Colonic mucosa (tissue), 4 donors: ENCODE measurements at regions not wholly inside any gene's neighbourhood (a gene's known extent, or its start where the extent isn't known, plus 50 kb on each side); places are given as distances from the start of the nearest gene placed in this dataset.

ENCODE experiments used
- DNase-seq: peaks from one replicate; pipeline ENCODE4 v3.0.0-alpha.2; 2020
- H3K27ac ChIP-seq: fragments of 200-600 bp; one replicate; pipeline ENCODE4 v1.8.0; 2021
- H3K27me3 ChIP-seq: fragments of 200-600 bp; one replicate; pipeline ENCODE4 v1.8.0; 2021
- H3K36me3 ChIP-seq: fragments of 200-600 bp; one replicate; pipeline ENCODE4 v1.8.0; 2021
- H3K4me1 ChIP-seq: fragments of 200-600 bp; one replicate; pipeline ENCODE4 v1.8.0; 2021; ENCODE audit warnings: mild to moderate bottlenecking
- H3K4me3 ChIP-seq: fragments of 200-600 bp; one replicate; pipeline ENCODE4 v1.8.0; 2021
- H3K9ac ChIP-seq, 2 donors: one replicate each; pipeline ENCODE4 v1.7.0; 2013; ENCODE audit warnings: control low read depth in 2 of 2, low read depth in 2 of 2, low read length in 2 of 2
- H3K9me3 ChIP-seq: fragments of 200-600 bp; one replicate; pipeline ENCODE4 v1.8.0; 2021
- CTCF ChIP-seq: fragments of 200-600 bp; IDR thresholded peaks from one replicate; pipeline ENCODE4 v1.8.0; 2022; ENCODE audit warnings: antibody characterized with exemption, mild to moderate bottlenecking
- intact Hi-C: fragments of 100-400 bp; cut with DNase I; formaldehyde crosslinking; loops from one replicate; pipeline ENCODE4 v1.14.1; 2022
- donor health status: healthy.
- donor health status: DM: no; HTN: no; CAD: no.
- donor health status: DM: no; HTN: no; CAD: no.

GRCh38 chr12:127592245-127592644 lies 674.7 kb upstream of the TMEM132C start:
- Histone ChIP-seq H3K27me3 (no peaks in the 10 kb centered on the region), H3K4me1 (no peaks in the 10 kb centered on the region), H3K4me3 (no peak overlapping the region), H3K27ac (no peak overlapping the region), H3K9ac (no peak overlapping the region), H3K36me3 (no peaks in the 10 kb centered on the region), H3K9me3 (no peaks in the 10 kb centered on the region)
- no peak for DNase-seq
- intact Hi-C loops: no loop called here
- TF ChIP-seq CTCF: no peak

- Histone ChIP-seq H3K27me3 (no peaks in the 10 kb centered on the region), H3K36me3 (no peaks in the 10 kb centered on the region), H3K27ac (no peak overlapping the region), H3K4me1 (no peaks in the 10 kb centered on the region), H3K9me3 (no peaks in the 10 kb centered on the region), H3K9ac (no peak overlapping the region), H3K4me3 (no peak overlapping the region)
- TF ChIP-seq CTCF: no peak
- no peak for DNase-seq
- intact Hi-C loops: no loop called here
Observed at GRCh38 chr12:127594351-127594970, 672.5 kb upstream of the TMEM132C start.

- no peak for TF ChIP-seq CTCF
- Histone ChIP-seq H3K4me1 (no peaks in the 10 kb centered on the region), H3K4me3 (no peak overlapping the region), H3K9me3 (no peaks in the 10 kb centered on the region), H3K27me3 (no peaks in the 10 kb centered on the region), H3K36me3 (no peaks in the 10 kb centered on the region), H3K9ac (no peak overlapping the region), H3K27ac (no peak overlapping the region)
- DNase-seq: no peak
- intact Hi-C loops: no loop called here
Observed at GRCh38 chr12:127595506-127595905, 671.5 kb upstream of the TMEM132C start.

- intact Hi-C loops: no loop called here
Observed at GRCh38 chr12:127596891-127597290, 670.1 kb upstream of the TMEM132C start.

GRCh38 chr12:127599436-127599835 lies 667.5 kb upstream of the TMEM132C start:
- no peak for TF ChIP-seq CTCF
- DNase-seq: no peak
- intact Hi-C loops: no loop called here

More at GRCh38 chr12:127596891-127597290, 670.1 kb upstream of the TMEM132C start:
- Histone ChIP-seq H3K4me1 (no peaks in the 10 kb centered on the region), H3K4me3 (no peak overlapping the region), H3K9ac (no peak overlapping the region), H3K27me3 (no peaks in the 10 kb centered on the region), H3K36me3 (no peaks in the 10 kb centered on the region), H3K27ac (no peak overlapping the region), H3K9me3 (no peaks in the 10 kb centered on the region)
- TF ChIP-seq CTCF: no peak
- DNase-seq: no peak

More at GRCh38 chr12:127599436-127599835, 667.5 kb upstream of the TMEM132C start:
- no peaks in the 10 kb centered on the region for H3K9me3 ChIP-seq
- no peak overlapping the region for H3K4me3 ChIP-seq
- H3K36me3 ChIP-seq: no peaks in the 10 kb centered on the region
- H3K4me1 ChIP-seq: no peaks in the 10 kb centered on the region
- no peaks in the 10 kb centered on the region for H3K27me3 ChIP-seq
- H3K9ac ChIP-seq: no peak overlapping the region
- no peak overlapping the region for H3K27ac ChIP-seq
